GM21423 (cell line): ENCODE measurements at regions not wholly inside any gene's neighbourhood (a gene's known extent, or its start where the extent isn't known, plus 50 kb on each side); places are given as distances from the start of the nearest gene placed in this dataset.

Experiments used
- ATAC-seq: cut with Tn5 transposase; IDR thresholded peaks from one replicate; pipeline ENCODE4 v1.9.1; 2021; ENCODE audit warnings: mild to moderate bottlenecking, moderate library complexity; ENCODE audit not compliant: unreplicated experiment

DNA sequence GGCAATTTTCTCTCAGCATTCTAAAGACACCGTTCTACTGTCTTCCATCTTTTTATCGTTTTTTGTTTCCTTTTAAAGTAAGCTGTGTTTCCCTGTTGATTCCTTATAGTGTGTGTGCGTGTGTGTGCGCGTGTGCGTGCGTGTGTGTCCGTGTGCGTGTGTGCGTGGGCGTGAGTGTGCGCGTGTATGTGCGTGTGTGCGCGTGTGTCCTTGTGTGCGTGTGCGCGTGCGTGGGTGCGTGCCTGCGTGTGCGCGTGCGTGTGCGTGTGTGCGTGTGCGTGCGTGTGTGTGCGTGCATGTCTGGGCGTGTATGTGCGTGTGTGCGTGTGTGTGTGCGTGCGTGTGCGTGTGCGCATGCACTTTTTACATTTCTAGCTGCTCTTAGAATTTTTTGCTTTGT, 1033.7 kb downstream of the BRD1 start:
- no peak for ATAC-seq

DNA sequence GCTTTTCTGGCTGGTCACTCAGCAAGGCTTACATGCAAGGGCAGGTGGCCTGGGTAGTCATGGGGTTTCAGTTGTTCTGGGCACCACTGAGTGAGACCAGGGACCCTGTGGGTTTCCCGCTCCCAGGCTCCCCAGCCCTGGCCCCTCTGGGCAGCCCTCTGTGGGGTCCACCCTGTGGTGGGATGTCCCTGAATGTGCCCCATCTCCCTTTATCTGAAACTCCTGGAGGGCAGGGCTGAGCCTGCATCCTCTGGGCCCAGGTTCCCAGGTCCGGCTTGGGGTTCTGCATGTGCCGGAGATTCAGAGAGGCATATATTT, 1041.0 kb downstream of the BRD1 start:
- no peak for ATAC-seq

- ATAC-seq, result no peak
These were observed 1041.6 kb downstream of the BRD1 start for GRCh38 chr22:48785792-48786678.

DNA sequence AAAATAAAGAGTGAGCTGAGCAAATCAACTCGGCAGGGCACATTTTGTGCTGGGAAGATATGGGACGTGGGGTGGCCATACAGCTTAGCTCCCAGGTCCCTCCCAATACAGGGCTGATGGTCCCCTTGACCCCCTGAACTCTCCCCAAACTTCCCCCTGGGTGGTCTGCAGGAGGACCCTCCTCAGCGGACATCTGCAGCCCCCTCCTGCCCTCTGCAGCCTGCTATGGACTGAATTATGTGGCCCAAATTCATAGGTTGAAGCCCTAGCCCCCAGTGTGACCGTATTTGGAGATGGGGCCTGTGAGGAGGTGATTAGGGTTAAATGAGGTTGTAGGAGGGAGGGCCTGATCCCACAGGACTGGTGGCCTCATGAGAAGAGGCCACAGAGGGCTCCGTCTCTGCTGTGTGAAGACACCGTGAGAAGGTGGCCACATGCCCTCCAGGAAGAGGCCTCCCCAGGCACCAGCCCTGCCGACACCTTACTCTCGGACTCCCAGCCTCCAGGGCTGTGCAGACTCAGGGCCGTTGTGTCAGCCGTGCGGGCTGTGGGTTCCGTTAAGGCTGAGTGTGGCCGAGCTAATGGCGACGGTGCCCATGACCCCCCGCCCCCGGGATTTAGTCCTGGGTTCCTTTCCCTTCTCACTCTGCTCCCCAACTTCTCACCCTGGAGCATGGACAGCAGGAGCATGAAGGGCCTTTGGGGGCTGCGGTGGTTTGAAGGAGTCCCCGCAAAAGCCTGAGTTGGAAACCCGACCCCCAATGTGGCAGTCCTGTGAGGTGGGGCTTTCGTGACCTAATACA, 1042.8 kb downstream of the BRD1 start:
- no peak for ATAC-seq

DNA sequence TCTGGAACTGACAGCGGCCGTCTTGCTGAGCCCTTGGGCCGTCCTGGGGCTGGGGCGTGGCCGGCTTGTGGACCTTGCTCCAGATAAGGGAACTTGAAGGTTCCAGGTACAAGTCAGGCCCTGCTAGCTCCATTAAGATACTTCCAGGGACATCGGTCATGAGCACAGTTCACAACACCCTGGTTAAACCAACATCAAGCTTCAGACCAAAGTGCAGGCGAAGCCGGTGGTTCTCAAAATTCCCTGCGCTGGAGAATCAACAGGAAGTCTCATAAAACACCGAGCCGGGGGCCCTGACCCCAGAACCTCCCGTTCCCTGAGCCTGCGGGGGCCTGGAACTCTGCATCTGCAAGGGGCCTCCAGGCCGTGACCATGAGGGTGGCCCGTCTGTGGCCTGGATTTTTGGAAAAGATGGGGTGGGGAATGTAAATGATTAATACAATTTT, 1043.8 kb downstream of the BRD1 start:
- ATAC-seq, result no peak

DNA sequence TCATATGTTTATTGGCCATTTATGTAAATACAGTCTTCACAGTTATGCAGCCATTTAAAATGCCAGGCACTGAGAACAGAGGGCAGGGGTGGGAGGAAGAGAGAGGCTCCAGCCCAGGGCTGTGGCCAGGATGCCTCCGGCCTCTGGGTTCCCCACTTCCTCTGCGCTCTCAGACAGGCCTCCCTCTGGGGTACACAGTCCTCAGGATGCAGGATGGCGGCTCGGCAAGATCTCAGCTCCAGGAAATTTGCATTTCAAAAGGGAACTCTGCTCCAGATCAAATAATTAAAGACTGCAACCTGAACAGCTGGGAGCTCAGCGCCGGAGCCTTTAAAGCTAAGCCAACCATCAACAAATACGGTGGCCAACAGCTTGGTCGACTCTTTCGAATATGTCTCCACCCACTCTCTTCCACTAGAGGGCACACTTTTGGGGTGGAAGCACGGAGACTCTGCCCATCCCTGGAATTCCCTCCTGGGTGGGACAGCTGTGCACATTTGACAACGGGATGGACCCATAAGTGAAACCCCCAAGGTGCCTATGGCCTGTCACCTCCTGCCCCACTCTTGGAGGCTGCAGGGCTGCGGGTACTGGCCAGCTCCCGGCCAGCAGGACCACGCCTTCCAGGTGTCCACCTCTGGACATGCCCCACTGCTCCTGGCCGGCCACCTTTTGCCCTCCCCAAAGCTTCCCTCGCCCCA, 1044.7 kb downstream of the BRD1 start:
- ATAC-seq, result no peak

- no peak for ATAC-seq
These were observed 1045.3 kb downstream of the BRD1 start for GRCh38 chr22:48782326-48782725.

- no peak for ATAC-seq
These were observed 1045.8 kb downstream of the BRD1 start for GRCh38 chr22:48781868-48782267.

- ATAC-seq, result no peak
These were observed 1046.3 kb downstream of the BRD1 start for GRCh38 chr22:48781391-48781790.

DNA sequence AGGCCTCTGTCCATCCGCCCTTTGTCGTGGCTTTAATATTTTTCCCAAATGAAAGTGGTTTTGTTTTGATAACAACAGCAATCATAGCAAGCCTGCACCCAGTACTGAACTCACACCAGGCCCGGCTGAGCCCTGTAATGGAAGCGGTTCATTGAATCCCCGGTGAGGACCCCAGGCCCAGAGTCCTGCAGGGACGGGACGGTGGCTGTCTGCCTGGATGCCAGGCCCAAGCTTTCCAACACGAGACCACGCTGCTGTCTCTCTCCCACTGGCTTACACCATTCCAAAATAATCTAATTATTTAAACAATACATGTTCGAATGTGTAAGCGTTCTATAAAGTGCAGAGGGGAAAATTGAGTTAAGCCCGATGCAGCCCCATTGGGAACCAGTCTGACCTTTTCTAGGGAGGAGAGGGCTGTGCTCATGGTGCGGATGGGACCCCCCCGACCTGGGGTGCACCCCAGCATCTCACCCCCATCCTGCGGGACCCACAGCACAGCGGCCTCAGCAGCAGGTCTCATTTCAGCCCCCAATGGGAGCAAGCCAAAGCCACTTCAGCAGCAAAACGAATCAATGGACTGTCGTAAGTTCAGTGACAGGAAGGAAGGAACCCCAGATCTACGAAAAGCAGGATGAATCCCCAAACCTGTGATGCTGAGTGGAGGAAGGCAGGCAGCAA, 1046.9 kb downstream of the BRD1 start:
- ATAC-seq, result no peak

DNA sequence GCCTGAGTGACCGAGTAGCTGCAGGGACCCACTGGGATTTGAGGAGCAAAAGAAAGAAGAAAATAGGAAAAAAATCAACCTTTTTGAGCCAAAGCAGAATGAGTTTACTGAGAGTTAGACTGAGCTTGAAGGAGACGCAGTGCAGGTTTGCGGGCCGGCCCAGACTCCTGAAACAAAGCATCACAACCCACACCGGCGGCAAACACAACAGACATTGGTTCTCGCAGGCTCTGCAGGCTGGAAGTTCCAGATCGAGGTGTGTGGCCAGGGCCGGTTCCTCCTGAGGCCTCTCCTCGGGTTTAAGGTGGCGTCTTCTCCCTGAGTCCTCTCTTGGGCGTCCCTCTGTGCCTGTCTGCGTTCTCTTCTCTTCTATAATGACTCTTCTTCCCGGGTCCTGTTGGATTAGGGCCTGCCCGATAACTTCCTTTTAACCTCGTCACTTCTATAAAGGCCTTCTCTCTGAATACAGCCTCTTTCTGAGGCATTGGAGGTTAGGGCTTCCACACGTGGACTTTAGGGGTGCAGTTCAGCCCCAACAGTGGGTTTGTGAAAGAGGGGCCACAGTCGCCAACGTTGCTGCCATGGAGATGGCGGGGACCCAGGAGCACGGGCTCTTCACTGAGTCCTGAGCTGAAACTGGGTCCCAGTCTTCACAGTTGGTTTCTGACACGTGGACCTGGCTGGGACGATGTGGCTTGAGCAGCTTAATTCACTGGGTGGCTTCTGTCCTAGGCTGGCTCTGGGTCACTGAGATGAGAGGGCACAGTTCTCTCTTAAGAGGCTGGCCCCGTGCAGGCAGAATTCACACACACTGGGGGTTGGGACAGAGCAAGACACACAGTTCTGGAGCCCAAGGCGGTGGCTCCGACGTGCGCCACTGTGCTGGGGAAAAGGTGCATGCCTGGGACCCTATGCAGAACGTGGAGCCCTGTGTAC, 1047.7 kb downstream of the BRD1 start:
- ATAC-seq, result no peak

- ATAC-seq, result no peak
These were observed 1048.4 kb downstream of the BRD1 start for GRCh38 chr22:48779211-48779643.

GRCh38 chr22:48778308-48779195, 1049.1 kb downstream of the BRD1 start:
- ATAC-seq, result no peak

- ATAC-seq, result no peak
These were observed 1055.3 kb downstream of the BRD1 start for GRCh38 chr22:48772286-48772907.

DNA sequence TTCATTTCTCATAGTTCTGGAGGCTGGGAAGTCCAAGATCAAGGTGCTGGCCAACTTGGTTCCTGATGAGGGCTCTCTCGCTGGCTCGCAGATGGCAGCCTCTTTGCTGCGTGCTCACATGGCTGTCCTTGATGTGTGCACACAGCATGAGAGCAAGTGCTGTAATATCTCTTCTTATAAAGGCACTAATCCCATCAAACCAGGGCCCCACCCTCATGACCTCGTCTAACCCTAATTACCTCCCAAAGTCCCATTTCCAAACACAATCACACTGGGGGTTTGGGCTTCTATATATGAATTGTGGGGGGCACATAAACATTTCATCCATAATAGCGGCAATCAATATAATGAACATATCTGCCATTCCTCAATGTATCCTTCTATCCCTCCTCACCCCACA, 1062.1 kb downstream of the BRD1 start:
- ATAC-seq, result no peak

DNA sequence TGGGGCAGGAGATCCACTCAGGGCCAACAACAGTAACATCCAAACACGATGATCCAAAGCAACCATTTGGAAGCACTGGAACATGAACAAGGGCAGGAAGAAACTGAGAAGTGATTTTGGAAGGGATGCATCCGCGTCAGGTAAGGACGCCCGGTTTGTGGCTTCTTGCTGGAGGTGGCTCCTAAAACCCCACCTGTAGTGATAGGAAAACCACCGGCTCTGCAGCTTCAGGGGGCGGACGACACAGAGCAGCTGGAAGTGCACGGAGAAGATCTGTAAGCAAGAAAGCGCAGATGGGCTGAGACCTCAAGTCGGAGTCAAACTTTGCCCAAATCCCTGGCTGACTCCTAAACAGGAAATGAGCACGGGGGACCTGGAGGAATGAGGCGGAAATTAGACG, 1066.1 kb downstream of the BRD1 start:
- ATAC-seq, result no peak

DNA sequence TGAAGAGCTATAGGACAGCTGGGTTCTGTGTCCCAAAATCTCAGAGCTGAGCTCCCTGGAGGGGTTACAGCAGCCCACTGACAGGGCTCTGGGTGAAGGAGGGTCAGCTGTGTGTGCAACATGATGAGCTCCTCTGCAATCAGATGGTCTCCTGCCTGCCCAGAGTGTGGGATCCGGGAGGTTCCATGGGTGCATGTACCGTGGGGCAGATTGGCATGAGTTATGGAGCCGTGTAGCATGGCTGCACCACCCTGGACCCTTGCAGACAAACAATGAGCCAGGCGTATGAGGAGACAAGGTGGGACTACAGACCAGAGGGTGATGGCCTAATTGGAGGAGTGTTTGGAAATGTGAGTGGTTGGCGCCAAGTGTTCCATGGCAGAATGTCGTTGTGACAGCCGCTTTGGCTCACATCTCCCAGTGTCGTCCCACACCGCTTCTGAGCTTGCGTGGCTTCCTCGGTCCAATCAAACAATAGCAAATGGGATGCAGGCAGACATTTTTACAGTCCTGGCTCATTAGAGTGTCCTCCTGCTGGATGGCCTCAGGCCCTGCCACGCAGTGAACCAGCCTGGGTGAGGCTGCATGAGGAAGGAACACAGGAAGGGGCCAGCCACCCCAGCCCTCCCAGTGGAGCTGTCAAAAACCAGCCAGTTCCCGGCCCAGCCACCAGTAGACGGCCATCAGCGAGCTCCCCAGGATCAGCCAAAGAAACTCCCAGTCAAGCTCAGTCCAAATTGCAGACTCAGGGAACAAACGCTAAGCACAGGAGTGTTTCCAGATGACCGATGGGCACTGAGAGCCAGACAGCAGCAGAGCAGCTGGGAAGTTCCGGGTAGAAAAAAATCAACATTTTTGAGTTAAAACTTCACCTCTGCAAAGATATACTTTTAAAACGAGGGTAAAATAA, 1066.9 kb downstream of the BRD1 start:
- no peak for ATAC-seq
